Gastrocnemius medialis (tissue), 4 donors: ENCODE measurements at regions not wholly inside any gene's neighbourhood (a gene's known extent, or its start where the extent isn't known, plus 50 kb on each side); places are given as distances from the start of the nearest gene placed in this dataset.

Source experiments
- ATAC-seq, 2 donors: fragments of 150-250 bp; one replicate each; pipeline ENCODE4 v1.9.1; 2016
- DNase-seq, 2 donors: peaks; one replicate each; pipeline ENCODE4 v3.0.0-alpha.2; 2019
- H3K27ac ChIP-seq, 4 donors: fragments of 200-600 bp; sonication (generic); 1 replicate in 1 of 4; 2 replicates in 3 of 4; pipeline ENCODE4 v1.5.1; 2016 to 2018; ENCODE audit warnings: mild to moderate bottlenecking in 2 of 4, moderate library complexity in 1 of 4
- H3K27me3 ChIP-seq, 3 donors: fragments of 200-600 bp; sonication (generic) in 2 of 3; 1 replicate in 1 of 3; 2 replicates in 2 of 3; pipeline versions ENCODE4 v1.5.1 to v1.6.0; 2016 to 2019; ENCODE audit warnings: mild to moderate bottlenecking in 1 of 3, moderate library complexity in 1 of 3
- H3K36me3 ChIP-seq, 2 donors: fragments of 200-600 bp; sonication (generic) in 1 of 2; one replicate each; pipeline ENCODE4 v1.5.1; 2017 to 2018
- H3K4me1 ChIP-seq, 2 donors: fragments of 200-600 bp; sonication (generic) in 1 of 2; one replicate each; pipeline ENCODE4 v1.5.1; 2016 to 2017; ENCODE audit warnings: mild to moderate bottlenecking in 2 of 2
- H3K4me3 ChIP-seq, 4 donors: fragments of 200-600 bp; sonication (generic) in 3 of 4; 1 replicate in 1 of 4; 2 replicates in 3 of 4; pipeline ENCODE4 v1.5.1; 2016 to 2019; ENCODE audit warnings: mild to moderate bottlenecking in 2 of 4
- H3K9me3 ChIP-seq, 3 donors: fragments of 200-600 bp; sonication (generic) in 2 of 3; 1 replicate in 1 of 3; 2 replicates in 2 of 3; pipeline ENCODE4 v1.5.1; 2016 to 2019
- POLR2A ChIP-seq, 2 donors: fragments of 450-650 bp; IDR thresholded peaks; one replicate each; pipeline ENCODE4 v1.6.1; 2017; ENCODE audit warnings: antibody characterized with exemption in 2 of 2, mild to moderate bottlenecking in 2 of 2, moderate library complexity in 2 of 2
- in situ Hi-C, 4 donors: fragments of 200-750 bp; cut with MboI; loops; one replicate each; pipeline versions ENCODE4 v1.15.0 to v1.8.0; 2017; ENCODE audit warnings: low sequenced_read_pairs in 4 of 4
- intact Hi-C: fragments of 100-400 bp; cut with DNase I; formaldehyde crosslinking; loops from one replicate; pipeline ENCODE4 v1.15.1; 2023; ENCODE audit warnings: low total_unique reads
- TF ChIP-seq, protein P1 (sequence below), 5 experiments: fragments of 450-650 bp in 3 of 5; fragments of 200-600 bp in 2 of 5; sonication (generic) in 2 of 5; IDR thresholded peaks in 4 of 5; conservative IDR thresholded peaks in 1 of 5; 1 replicate in 4 of 5; 2 replicates in 1 of 5; pipeline ENCODE4 v1.5.1; 2016 to 2019; ENCODE audit warnings: antibody characterized with exemption in 5 of 5, mild to moderate bottlenecking in 3 of 5, moderate library complexity in 3 of 5

DNA sequence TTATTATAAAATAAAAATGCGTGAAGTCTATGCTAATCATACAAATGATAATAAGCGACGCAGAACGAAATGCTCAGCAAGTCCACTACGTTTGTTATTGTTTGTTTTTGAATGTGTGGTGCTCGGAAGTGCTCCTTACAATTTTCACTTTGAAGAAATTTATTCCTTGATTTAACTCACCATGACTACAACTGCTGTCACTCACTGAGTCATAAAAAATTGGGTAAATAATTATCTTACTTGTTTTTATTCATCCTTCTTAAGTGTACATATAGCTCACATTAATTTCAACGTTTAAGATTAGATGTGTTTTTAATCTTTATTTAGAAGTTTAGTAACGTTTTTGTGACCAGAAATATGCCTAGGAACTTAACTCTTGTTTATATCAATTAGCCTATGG lies 66.7 kb upstream of the NANOGP8 start:
- in situ Hi-C loops, result no loop called here
- ATAC-seq, result no peak
- Histone ChIP-seq H3K4me1 (no peaks in the 10 kb centered on the region), H3K27ac (no peak overlapping the region), H3K4me3 (no peak overlapping the region), H3K9me3 (no peaks in the 10 kb centered on the region), H3K27me3 (no peaks in the 10 kb centered on the region), H3K36me3 (no peaks in the 10 kb centered on the region)
- TF ChIP-seq, protein P1, sequence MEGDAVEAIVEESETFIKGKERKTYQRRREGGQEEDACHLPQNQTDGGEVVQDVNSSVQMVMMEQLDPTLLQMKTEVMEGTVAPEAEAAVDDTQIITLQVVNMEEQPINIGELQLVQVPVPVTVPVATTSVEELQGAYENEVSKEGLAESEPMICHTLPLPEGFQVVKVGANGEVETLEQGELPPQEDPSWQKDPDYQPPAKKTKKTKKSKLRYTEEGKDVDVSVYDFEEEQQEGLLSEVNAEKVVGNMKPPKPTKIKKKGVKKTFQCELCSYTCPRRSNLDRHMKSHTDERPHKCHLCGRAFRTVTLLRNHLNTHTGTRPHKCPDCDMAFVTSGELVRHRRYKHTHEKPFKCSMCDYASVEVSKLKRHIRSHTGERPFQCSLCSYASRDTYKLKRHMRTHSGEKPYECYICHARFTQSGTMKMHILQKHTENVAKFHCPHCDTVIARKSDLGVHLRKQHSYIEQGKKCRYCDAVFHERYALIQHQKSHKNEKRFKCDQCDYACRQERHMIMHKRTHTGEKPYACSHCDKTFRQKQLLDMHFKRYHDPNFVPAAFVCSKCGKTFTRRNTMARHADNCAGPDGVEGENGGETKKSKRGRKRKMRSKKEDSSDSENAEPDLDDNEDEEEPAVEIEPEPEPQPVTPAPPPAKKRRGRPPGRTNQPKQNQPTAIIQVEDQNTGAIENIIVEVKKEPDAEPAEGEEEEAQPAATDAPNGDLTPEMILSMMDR (IDR thresholded peaks at IDR 0.05 in 4 of 5, conservative IDR thresholded peaks at IDR 0.05 in 1 of 5), result no peak
- TF ChIP-seq POLR2A (IDR thresholded peaks at IDR 0.05), result no peak
- no peak for DNase-seq
- intact Hi-C loops, result no loop called here

DNA sequence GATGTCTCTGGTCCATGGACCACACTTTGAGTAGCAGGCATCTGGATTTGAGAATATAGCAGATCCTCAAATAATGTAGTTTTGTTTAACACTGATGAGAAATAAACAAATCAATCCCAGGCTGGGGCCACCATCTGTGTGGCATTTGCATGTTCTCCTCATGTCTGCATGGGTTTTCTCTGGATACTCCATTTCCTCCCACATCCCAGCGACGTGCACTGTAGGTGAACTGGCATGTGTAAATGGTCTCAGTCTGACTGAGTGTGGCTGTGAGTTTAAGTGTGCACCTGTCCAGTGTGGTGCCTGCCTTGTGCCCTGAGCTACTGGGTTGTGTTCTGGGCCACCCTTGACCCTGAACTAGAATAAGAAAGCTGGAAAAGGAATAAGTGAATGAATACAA lies 66.3 kb upstream of the NANOGP8 start:
- in situ Hi-C loops, result no loop called here
- Histone ChIP-seq H3K36me3 (no peaks in the 10 kb centered on the region), H3K27me3 (no peaks in the 10 kb centered on the region), H3K4me3 (no peak overlapping the region), H3K4me1 (no peaks in the 10 kb centered on the region), H3K9me3 (no peaks in the 10 kb centered on the region), H3K27ac (no peak overlapping the region)
- DNase-seq (no peak), ATAC-seq (no peak)
- TF ChIP-seq, protein P1 (IDR thresholded peaks at IDR 0.05 in 4 of 5, conservative IDR thresholded peaks at IDR 0.05 in 1 of 5), result no peak
- TF ChIP-seq POLR2A (IDR thresholded peaks at IDR 0.05), result no peak
- intact Hi-C loops, result no loop called here

DNA sequence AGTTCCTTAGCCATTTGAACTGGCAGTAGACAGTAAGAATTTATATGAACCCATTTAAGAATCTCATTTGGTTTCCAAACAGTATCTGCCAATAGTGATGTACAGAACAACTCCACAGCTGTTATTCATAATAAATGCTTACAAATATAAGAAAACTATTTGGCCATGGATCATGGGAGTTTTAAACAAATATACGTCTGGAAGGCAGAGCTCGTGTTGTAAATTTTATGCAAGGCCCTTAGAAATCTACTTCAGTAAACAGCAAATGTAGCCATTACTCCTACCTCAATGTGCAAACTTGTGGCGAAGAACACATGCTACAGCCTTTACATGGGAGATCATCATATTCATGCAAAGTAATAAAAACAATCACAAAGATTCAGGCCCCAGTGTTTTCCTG lies 65.3 kb upstream of the NANOGP8 start:
- TF ChIP-seq POLR2A (IDR thresholded peaks at IDR 0.05), result no peak
- TF ChIP-seq, protein P1 (IDR thresholded peaks at IDR 0.05 in 4 of 5, conservative IDR thresholded peaks at IDR 0.05 in 1 of 5), result no peak
- no peak overlapping the region for H3K27ac ChIP-seq
- ATAC-seq (no peak), DNase-seq (no peak)
- no peaks in the 10 kb centered on the region for H3K36me3 ChIP-seq
- no peaks in the 10 kb centered on the region for H3K27me3 ChIP-seq
- no peaks in the 10 kb centered on the region for H3K4me1 ChIP-seq
- H3K4me3 ChIP-seq, result no peak overlapping the region
- intact Hi-C loops (no loop called here), in situ Hi-C loops (no loop called here)
- H3K9me3 ChIP-seq, result no peaks in the 10 kb centered on the region

DNA sequence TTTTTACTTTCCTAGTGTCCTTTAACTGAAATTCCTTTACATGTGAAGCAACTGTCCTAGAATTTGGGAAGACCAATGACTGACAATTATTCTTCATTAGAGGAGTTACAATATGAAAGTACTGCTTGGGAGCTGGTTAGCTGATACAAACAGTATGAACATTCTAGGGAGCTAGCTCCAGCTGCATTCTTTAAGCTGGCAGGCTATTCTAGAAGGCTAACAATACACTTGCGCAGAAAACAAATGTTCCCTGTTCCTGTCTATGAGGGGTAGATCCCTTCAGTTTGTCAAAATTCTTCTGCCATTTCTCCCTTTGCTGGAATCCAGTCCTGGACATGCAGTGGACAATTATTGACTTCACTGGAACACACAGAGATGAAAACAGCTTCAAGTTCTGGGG lies 60.2 kb upstream of the NANOGP8 start:
- no peak for ATAC-seq
- no peak for DNase-seq
- Histone ChIP-seq H3K9me3 (no peaks in the 10 kb centered on the region), H3K36me3 (no peaks in the 10 kb centered on the region), H3K27ac (no peak overlapping the region), H3K27me3 (no peaks in the 10 kb centered on the region), H3K4me1 (no peaks in the 10 kb centered on the region), H3K4me3 (no peak overlapping the region)
- in situ Hi-C loops (no loop called here), intact Hi-C loops (no loop called here)
- TF ChIP-seq, protein P1 (IDR thresholded peaks at IDR 0.05 in 4 of 5, conservative IDR thresholded peaks at IDR 0.05 in 1 of 5), result no peak
- no peak for TF ChIP-seq POLR2A (IDR thresholded peaks at IDR 0.05)

DNA sequence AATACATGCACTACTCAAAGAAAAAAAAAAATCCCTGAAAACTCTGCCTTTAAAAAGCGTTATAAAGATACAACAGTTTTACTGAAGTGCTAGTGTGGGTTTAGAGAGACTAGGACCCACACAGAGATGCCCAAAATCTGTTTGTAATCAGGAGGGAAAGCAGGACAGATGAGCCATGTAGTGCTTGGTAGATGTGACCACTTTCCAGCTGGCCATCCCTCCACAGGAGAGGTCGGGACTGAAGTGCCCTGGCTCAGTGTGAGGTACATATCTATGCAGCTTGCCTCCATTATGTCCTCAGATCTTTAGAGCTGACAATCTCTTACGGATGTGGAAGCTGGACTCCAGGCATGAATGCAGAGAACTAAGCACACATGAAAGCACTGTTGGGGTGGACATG lies 57.5 kb upstream of the NANOGP8 start:
- H3K27ac ChIP-seq, result no peak overlapping the region
- intact Hi-C loops, result no loop called here
- no peak for ATAC-seq

More for the DNA sequence above, 57.5 kb upstream of the NANOGP8 start:
- Histone ChIP-seq H3K36me3 (no peaks in the 10 kb centered on the region), H3K27me3 (no peaks in the 10 kb centered on the region), H3K4me3 (no peak overlapping the region), H3K4me1 (no peaks in the 10 kb centered on the region), H3K9me3 (no peaks in the 10 kb centered on the region)
- DNase-seq, result no peak
- no peak for TF ChIP-seq POLR2A (IDR thresholded peaks at IDR 0.05)
- TF ChIP-seq, protein P1 (IDR thresholded peaks at IDR 0.05 in 4 of 5, conservative IDR thresholded peaks at IDR 0.05 in 1 of 5), result no peak
- in situ Hi-C loops, result no loop called here
